ENCODE measurements at regions not wholly inside any gene's neighbourhood (a gene's known extent, or its start where the extent isn't known, plus 50 kb on each side); places are given as distances from the start of the nearest gene placed in this dataset.

GRCh38 chr3:72127844-72128243 lies 342.9 kb upstream of the PROK2 start:
- Mint-ChIP-seq H3K4me3 (no peak overlapping the region), H3K27me3 (ENCODE audit: insufficient read depth, low read depth, poor library complexity) (peaks cover 2% of the 10 kb centered on the region), H3K27ac (no peak overlapping the region), H3K4me1 (no peaks in the 10 kb centered on the region), H3K36me3 (ENCODE audit: low read depth) (no peaks in the 10 kb centered on the region; the same call in 2 of the 3 replicates), H3K9me3 (no peaks in the 10 kb centered on the region)
- H3K27ac ChIP-seq (ENCODE audit: low read depth), result no peak overlapping the region
- H3K79me2 ChIP-seq (replicated peaks; ENCODE audit: insufficient read depth), result no peaks in the 10 kb centered on the region
- no peaks in the 10 kb centered on the region for H3K36me3 ChIP-seq (ENCODE audit: insufficient read depth)
- TF ChIP-seq REST (IDR thresholded peaks at IDR 0.05; ENCODE audit: unreplicated experiment) (no peak), EZH2phosphoT487 (IDR thresholded peaks at IDR 0.05; ENCODE audit: unreplicated experiment) (no peak), STAT1 (IDR thresholded peaks at IDR 0.05; ENCODE audit: unreplicated experiment) (no peak), ETS1 (IDR thresholded peaks at IDR 0.05) (no peak), ZNF462 (CRISPR knock-in tag; IDR thresholded peaks at IDR 0.05) (no peak), CREB1 (CRISPR knock-in tag; IDR thresholded peaks at IDR 0.05; ENCODE audit: low read depth) (no peak), NANOG (IDR thresholded peaks at IDR 0.05; ENCODE audit: borderline replicate concordance) (no peak), ZNF114 (CRISPR knock-in tag; IDR thresholded peaks at IDR 0.05) (no peak), ZNF331 (CRISPR knock-in tag; IDR thresholded peaks at IDR 0.05; ENCODE audit: low read depth) (no peak), EZH2 (IDR thresholded peaks at IDR 0.05; ENCODE audit: low read depth, unreplicated experiment) (no peak), JUNB (IDR thresholded peaks at IDR 0.05; ENCODE audit: unreplicated experiment) (no peak), POLR2AphosphoS5 (IDR thresholded peaks at IDR 0.05; ENCODE audit: low read depth) (no peak), CTCF (conservative IDR thresholded peaks at IDR 0.05; ENCODE audit: low read depth in 2 of 2) (no peak)
- no peak overlapping the region for H2AFZ ChIP-seq
- no peak for ATAC-seq
- H3K4me2 ChIP-seq, result no peak overlapping the region
- no peak for DNase-seq (ENCODE audit: low spot score)
- no peaks in the 10 kb centered on the region for H3F3A ChIP-seq (replicated peaks; ENCODE audit: low read depth)
- no peaks in the 10 kb centered on the region for H4K20me1 ChIP-seq (replicated peaks; ENCODE audit: insufficient read depth)
- no peaks in the 10 kb centered on the region for H3K27me3 ChIP-seq (ENCODE audit: insufficient read depth)
- H3K4me3 ChIP-seq, result no peak overlapping the region
- H3K9me2 ChIP-seq (ENCODE audit: insufficient read depth), result peaks cover 9% of the 10 kb centered on the region; the same call in 1 of the 2 replicates
- H3K4me1 ChIP-seq (ENCODE audit: insufficient read depth), result no peaks in the 10 kb centered on the region
